ENCODE measurements at regions not wholly inside any gene's neighbourhood (a gene's known extent, or its start where the extent isn't known, plus 50 kb on each side); places are given as distances from the start of the nearest gene placed in this dataset.

GRCh38 chr20:51092338-51092737 lies 69.4 kb upstream of the KCNG1 start:
- DNase-seq: no peak

- DNase-seq: no peak
Measured at GRCh38 chr20:51091406-51092195, 68.7 kb upstream of the KCNG1 start.

GRCh38 chr20:51089840-51090239 lies 66.9 kb upstream of the KCNG1 start:
- no peak for DNase-seq

- DNase-seq: no peak
Measured at GRCh38 chr20:51089272-51089781, 66.4 kb upstream of the KCNG1 start.

- no peak for DNase-seq
Measured at GRCh38 chr20:51087266-51087665, 64.4 kb upstream of the KCNG1 start.

- DNase-seq: no peak
Measured at GRCh38 chr20:51085769-51086168, 62.9 kb upstream of the KCNG1 start.

GRCh38 chr20:51084593-51085377 lies 61.9 kb upstream of the KCNG1 start:
- DNase-seq: no peak

GRCh38 chr20:51083447-51083846 lies 60.5 kb upstream of the KCNG1 start:
- DNase-seq: no peak

GRCh38 chr20:51082988-51083387 lies 60.1 kb upstream of the KCNG1 start:
- no peak for DNase-seq

GRCh38 chr20:51080516-51080915 lies 57.6 kb upstream of the KCNG1 start:
- DNase-seq: no peak

- DNase-seq: no peak
Measured at GRCh38 chr20:51079488-51079887, 56.6 kb upstream of the KCNG1 start.

GRCh38 chr20:51077686-51078060 lies 54.8 kb upstream of the KCNG1 start:
- no peak for DNase-seq

- DNase-seq: no peak
Measured at GRCh38 chr20:51076786-51077685, 54.1 kb upstream of the KCNG1 start.

GRCh38 chr20:51074062-51074461 lies 51.2 kb upstream of the KCNG1 start:
- no peak for DNase-seq

Data from RPMI8226 (cell line).